ENCODE measurements at regions not wholly inside any gene's neighbourhood (a gene's known extent, or its start where the extent isn't known, plus 50 kb on each side); places are given as distances from the start of the nearest gene placed in this dataset.

GRCh38 chr3:28917895-28918475, 362.9 kb upstream of the RBMS3 start:
- in situ Hi-C loops (cut with HindIII; ENCODE audit: low sequenced_read_pairs), result no loop called here
- no peak for DNase-seq (ENCODE audit: low spot score)

GRCh38 chr3:28922376-28922775, 358.5 kb upstream of the RBMS3 start:
- no peak for DNase-seq (ENCODE audit: low spot score)
- in situ Hi-C loops (cut with HindIII; ENCODE audit: low sequenced_read_pairs), result no loop called here

- in situ Hi-C loops (cut with HindIII; ENCODE audit: low sequenced_read_pairs), result no loop called here
- DNase-seq (ENCODE audit: low spot score), result no peak
These were observed 356.9 kb upstream of the RBMS3 start for GRCh38 chr3:28923994-28924393.

- DNase-seq (ENCODE audit: low spot score), result no peak
- in situ Hi-C loops (cut with HindIII; ENCODE audit: low sequenced_read_pairs), result no loop called here
These were observed 356.0 kb upstream of the RBMS3 start for GRCh38 chr3:28924744-28925360.

GRCh38 chr3:28933337-28933736, 347.5 kb upstream of the RBMS3 start:
- DNase-seq (ENCODE audit: low spot score), result no peak
- in situ Hi-C loops (cut with HindIII; ENCODE audit: low sequenced_read_pairs), result no loop called here

GRCh38 chr3:28934126-28934813, 346.6 kb upstream of the RBMS3 start:
- no peak for DNase-seq (ENCODE audit: low spot score)
- in situ Hi-C loops (cut with HindIII; ENCODE audit: low sequenced_read_pairs), result no loop called here

- no peak for DNase-seq (ENCODE audit: low spot score)
- in situ Hi-C loops (cut with HindIII; ENCODE audit: low sequenced_read_pairs), result no loop called here
These were observed 345.7 kb upstream of the RBMS3 start for GRCh38 chr3:28935146-28935545.

GRCh38 chr3:28936154-28936553, 344.7 kb upstream of the RBMS3 start:
- in situ Hi-C loops (cut with HindIII; ENCODE audit: low sequenced_read_pairs), result no loop called here
- DNase-seq (ENCODE audit: low spot score), result no peak

- in situ Hi-C loops (cut with HindIII; ENCODE audit: low sequenced_read_pairs), result no loop called here
- peak; percentile 30 for DNase-seq (ENCODE audit: low spot score)
These were observed 340.3 kb upstream of the RBMS3 start for GRCh38 chr3:28940530-28940929.

- no peak for DNase-seq (ENCODE audit: low spot score)
- in situ Hi-C loops (cut with HindIII; ENCODE audit: low sequenced_read_pairs), result no loop called here
These were observed 339.9 kb upstream of the RBMS3 start for GRCh38 chr3:28940994-28941393.

GRCh38 chr3:28947061-28947460, 333.8 kb upstream of the RBMS3 start:
- in situ Hi-C loops (cut with HindIII; ENCODE audit: low sequenced_read_pairs), result no loop called here
- DNase-seq (ENCODE audit: low spot score), result no peak

GRCh38 chr3:28947751-28948150, 333.1 kb upstream of the RBMS3 start:
- in situ Hi-C loops (cut with HindIII; ENCODE audit: low sequenced_read_pairs), result no loop called here

GRCh38 chr3:28948685-28949084, 332.2 kb upstream of the RBMS3 start:
- DNase-seq (ENCODE audit: low spot score), result no peak
- in situ Hi-C loops (cut with HindIII; ENCODE audit: low sequenced_read_pairs), result no loop called here

More at GRCh38 chr3:28947751-28948150, 333.1 kb upstream of the RBMS3 start:
- no peak for DNase-seq (ENCODE audit: low spot score)

- in situ Hi-C loops (cut with HindIII; ENCODE audit: low sequenced_read_pairs), result no loop called here
- DNase-seq (ENCODE audit: low spot score), result no peak
These were observed 331.3 kb upstream of the RBMS3 start for GRCh38 chr3:28949580-28949979.

- DNase-seq (ENCODE audit: low spot score), result no peak
- in situ Hi-C loops (cut with HindIII; ENCODE audit: low sequenced_read_pairs), result no loop called here
These were observed 330.3 kb upstream of the RBMS3 start for GRCh38 chr3:28950614-28951013.

- in situ Hi-C loops (cut with HindIII; ENCODE audit: low sequenced_read_pairs), result no loop called here
- no peak for DNase-seq (ENCODE audit: low spot score)
These were observed 328.9 kb upstream of the RBMS3 start for GRCh38 chr3:28951772-28952556.

- in situ Hi-C loops (cut with HindIII; ENCODE audit: low sequenced_read_pairs), result no loop called here
- DNase-seq (ENCODE audit: low spot score), result no peak
These were observed 322.2 kb upstream of the RBMS3 start for GRCh38 chr3:28958656-28959055.

- DNase-seq (ENCODE audit: low spot score), result no peak
- in situ Hi-C loops (cut with HindIII; ENCODE audit: low sequenced_read_pairs), result no loop called here
These were observed 309.7 kb upstream of the RBMS3 start for GRCh38 chr3:28971156-28971555.

GRCh38 chr3:28972921-28973320, 307.9 kb upstream of the RBMS3 start:
- DNase-seq (ENCODE audit: low spot score), result no peak
- in situ Hi-C loops (cut with HindIII; ENCODE audit: low sequenced_read_pairs), result no loop called here

- DNase-seq (ENCODE audit: low spot score), result no peak
- in situ Hi-C loops (cut with HindIII; ENCODE audit: low sequenced_read_pairs), result no loop called here
These were observed 307.3 kb upstream of the RBMS3 start for GRCh38 chr3:28973609-28974008.

All from G401 (cell line).